Omental fat pad (tissue), 3 donors: ENCODE measurements at regions not wholly inside any gene's neighbourhood (a gene's known extent, or its start where the extent isn't known, plus 50 kb on each side); places are given as distances from the start of the nearest gene placed in this dataset.
"Not testable (repeated sequence)": the region's sequence is repeated elsewhere in the genome, so short reads cannot be mapped to it uniquely, and the experiment has no call there.

ENCODE experiments used
- ATAC-seq: fragments of 150-250 bp; one replicate; pipeline ENCODE4 v1.9.1; 2016; ENCODE audit warnings: mild to moderate bottlenecking, moderate library complexity; ENCODE audit not compliant: low FRiP score
- DNase-seq: peaks from one replicate; pipeline ENCODE4 v3.0.0-alpha.2; 2019; ENCODE audit warnings: low spot score
- TF ChIP-seq, protein P1 (sequence below), 3 donors: fragments of 450-650 bp; IDR thresholded peaks; one replicate each; pipeline ENCODE4 v1.5.1; 2016 to 2017; ENCODE audit warnings: antibody characterized with exemption in 3 of 3, mild to moderate bottlenecking in 3 of 3, moderate library complexity in 2 of 3

DNA sequence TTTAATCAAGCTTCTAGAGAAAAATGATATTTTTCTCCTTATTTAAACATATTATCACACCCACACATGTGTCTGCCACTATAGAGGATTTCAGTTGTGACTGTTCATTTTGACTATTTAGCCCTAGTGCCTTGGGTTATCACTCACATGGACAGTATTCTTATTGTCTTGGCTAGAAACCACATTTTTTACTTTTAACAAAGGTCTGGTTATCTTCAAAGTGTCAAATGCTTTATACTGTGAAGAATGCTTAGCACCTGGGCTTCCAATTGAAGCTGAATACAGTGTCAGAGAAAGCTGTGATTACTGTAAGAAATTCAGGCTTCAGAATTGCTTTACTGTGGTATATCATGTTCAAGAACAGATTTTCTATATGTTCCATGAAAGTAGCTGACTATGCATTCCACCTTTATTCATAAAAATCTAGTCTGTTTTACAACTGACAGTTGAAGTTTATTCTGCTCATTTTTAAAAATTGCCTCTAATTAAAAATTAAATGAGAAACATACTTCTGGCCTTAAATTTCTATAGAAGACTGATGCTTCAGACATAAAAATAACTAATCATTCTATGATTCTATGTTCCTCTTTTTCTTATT is 278.6 kb downstream of the SEMA3D start:
- TF ChIP-seq, protein P1, sequence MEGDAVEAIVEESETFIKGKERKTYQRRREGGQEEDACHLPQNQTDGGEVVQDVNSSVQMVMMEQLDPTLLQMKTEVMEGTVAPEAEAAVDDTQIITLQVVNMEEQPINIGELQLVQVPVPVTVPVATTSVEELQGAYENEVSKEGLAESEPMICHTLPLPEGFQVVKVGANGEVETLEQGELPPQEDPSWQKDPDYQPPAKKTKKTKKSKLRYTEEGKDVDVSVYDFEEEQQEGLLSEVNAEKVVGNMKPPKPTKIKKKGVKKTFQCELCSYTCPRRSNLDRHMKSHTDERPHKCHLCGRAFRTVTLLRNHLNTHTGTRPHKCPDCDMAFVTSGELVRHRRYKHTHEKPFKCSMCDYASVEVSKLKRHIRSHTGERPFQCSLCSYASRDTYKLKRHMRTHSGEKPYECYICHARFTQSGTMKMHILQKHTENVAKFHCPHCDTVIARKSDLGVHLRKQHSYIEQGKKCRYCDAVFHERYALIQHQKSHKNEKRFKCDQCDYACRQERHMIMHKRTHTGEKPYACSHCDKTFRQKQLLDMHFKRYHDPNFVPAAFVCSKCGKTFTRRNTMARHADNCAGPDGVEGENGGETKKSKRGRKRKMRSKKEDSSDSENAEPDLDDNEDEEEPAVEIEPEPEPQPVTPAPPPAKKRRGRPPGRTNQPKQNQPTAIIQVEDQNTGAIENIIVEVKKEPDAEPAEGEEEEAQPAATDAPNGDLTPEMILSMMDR (IDR thresholded peaks at IDR 0.05) = no peak
- DNase-seq = no peak
- no peak for ATAC-seq

DNA sequence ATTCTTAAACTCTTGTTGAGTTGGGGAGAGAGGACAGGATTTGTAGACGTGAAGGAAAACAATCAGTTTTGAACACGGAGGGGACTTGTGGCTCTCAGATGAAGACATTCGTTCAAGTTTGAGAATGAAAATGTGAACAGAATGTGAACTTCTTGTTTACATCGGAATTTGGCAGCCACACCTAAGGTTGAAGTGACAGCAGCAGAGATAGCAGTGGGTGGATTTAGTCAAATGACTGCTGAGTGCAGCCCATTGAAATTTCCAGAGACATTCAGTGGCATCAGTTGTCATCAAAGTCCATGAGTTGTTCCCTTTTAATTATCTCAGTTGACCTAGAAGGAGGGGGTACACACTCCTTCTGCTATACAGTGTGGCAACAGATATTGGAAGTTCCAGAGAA is 280.0 kb downstream of the SEMA3D start:
- ATAC-seq (no peak), DNase-seq (no peak)
- TF ChIP-seq, protein P1 (IDR thresholded peaks at IDR 0.05) = no peak

- TF ChIP-seq, protein P1 (IDR thresholded peaks at IDR 0.05) = no peak
- ATAC-seq = no peak
- DNase-seq = no peak
Observed at GRCh38 chr7:84904561-84904960, 282.3 kb downstream of the SEMA3D start.

GRCh38 chr7:84901366-84901765 is 285.5 kb downstream of the SEMA3D start:
- ATAC-seq = no peak
- no peak for DNase-seq
- TF ChIP-seq, protein P1 (IDR thresholded peaks at IDR 0.05) = no peak

- ATAC-seq (no peak), DNase-seq (no peak)
- TF ChIP-seq, protein P1 (IDR thresholded peaks at IDR 0.05) = no peak
Observed at GRCh38 chr7:84900215-84900614, 286.6 kb downstream of the SEMA3D start.

GRCh38 chr7:84895563-84895962 is 291.3 kb downstream of the SEMA3D start:
- no peak for ATAC-seq
- TF ChIP-seq, protein P1 (IDR thresholded peaks at IDR 0.05) = no peak
- no peak for DNase-seq

DNA sequence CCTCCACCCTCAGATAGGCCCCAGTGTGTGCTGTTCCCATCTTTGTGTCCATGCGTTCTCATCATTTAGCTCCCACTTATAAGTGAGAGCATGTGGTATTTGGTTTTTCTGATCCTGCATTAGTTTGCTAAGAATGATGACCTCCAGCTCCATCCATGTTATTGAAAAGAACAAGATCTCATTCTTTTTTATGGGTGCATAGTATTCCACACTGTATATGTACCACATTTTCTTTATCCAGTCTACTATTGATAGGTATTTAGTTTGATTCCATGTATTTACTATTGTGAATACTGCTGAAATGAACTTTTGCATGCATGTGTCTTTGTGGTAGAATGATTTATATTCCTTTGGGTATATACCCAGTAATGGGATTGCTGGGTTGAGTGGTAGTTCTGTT is 303.3 kb downstream of the SEMA3D start:
- ATAC-seq, DNase-seq: not testable (repeated sequence)

DNA sequence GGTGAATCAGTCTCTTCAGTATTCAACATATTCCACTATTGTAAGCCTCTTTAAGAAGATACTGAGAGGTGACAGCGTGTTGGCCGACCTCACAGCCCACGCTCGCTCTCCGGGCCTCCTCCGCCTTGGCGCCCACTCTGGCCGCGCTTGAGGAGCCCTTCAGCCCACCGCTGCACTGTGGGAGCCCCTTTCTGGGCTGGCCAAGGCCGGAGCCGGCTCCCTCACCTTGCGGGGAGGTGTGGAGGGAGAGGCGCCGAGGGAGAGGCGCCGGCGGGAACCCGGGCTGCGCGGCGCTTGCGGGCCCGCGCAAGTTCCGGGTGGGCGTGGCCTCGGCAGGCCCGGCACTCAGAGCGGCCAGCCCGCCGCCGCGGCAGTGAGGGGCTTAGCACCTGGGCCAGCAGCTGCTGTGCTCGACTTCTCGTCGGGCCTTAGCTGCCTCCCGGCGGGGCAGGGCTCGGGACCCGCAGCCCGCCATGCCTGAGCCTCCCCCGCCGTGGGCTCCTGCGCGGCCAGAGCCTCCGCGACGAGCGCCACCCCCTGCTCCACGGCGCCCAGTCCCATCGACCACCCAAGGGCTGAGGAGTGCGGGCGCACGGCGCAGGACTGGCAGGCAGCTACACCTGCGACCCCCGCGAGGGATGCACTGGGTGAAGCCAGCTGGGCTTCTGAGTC is 306.4 kb downstream of the SEMA3D start:
- not testable (repeated sequence) for DNase-seq, ATAC-seq
